HepG2 (cell line): ENCODE measurements at regions not wholly inside any gene's neighbourhood (a gene's known extent, or its start where the extent isn't known, plus 50 kb on each side); places are given as distances from the start of the nearest gene placed in this dataset.

Experiments
- AGO2 ChIP-seq: fragments of 200-400 bp; formaldehyde crosslinking; optimal IDR thresholded peaks from 2 replicates; pipeline ENCODE3; 2017; ENCODE audit warnings: mild to moderate bottlenecking, low read depth, low read length, moderate library complexity
- ARID4A ChIP-seq: sonication (generic); formaldehyde crosslinking; IDR thresholded peaks from 2 replicates; pipeline ENCODE4 v1.5.0; 2020; ENCODE audit warnings: mild to moderate bottlenecking, missing genetic modification reagents, borderline replicate concordance
- CHD2 ChIP-seq: IDR thresholded peaks from 2 replicates; pipeline ENCODE4 v1.6.1; 2011; ENCODE audit warnings: low read depth, low read length, improper control_type of control experiment
- MXD4 ChIP-seq: IDR thresholded peaks from 2 replicates; pipeline ENCODE4 v1.6.1; 2016; ENCODE audit warnings: mild to moderate bottlenecking, missing biosample characterization, missing genetic modification reagents
- NPAS2 ChIP-seq: sonication (generic); formaldehyde crosslinking; IDR thresholded peaks from 2 replicates; pipeline ENCODE4 v1.8.0; 2022; ENCODE audit warnings: mild to moderate bottlenecking, missing genetic modification reagents, borderline replicate concordance
- ZNF318 ChIP-seq: sonication (generic); formaldehyde crosslinking; IDR thresholded peaks from 2 replicates; pipeline ENCODE4 v1.4.0; 2020; ENCODE audit warnings: mild to moderate bottlenecking, missing genetic modification reagents
- ZNF333 ChIP-seq: sonication (generic); formaldehyde crosslinking; IDR thresholded peaks from 2 replicates; pipeline ENCODE4 v1.4.0; 2020; ENCODE audit warnings: mild to moderate bottlenecking, missing genetic modification reagents, borderline replicate concordance
- ZNF510 ChIP-seq: sonication (generic); formaldehyde crosslinking; IDR thresholded peaks from 2 replicates; pipeline ENCODE4 v1.4.0; 2020; ENCODE audit warnings: low read depth, mild to moderate bottlenecking, missing genetic modification reagents
- ZNF597 ChIP-seq: sonication (generic); formaldehyde crosslinking; IDR thresholded peaks from 2 replicates; pipeline ENCODE4 v1.5.0; 2020; ENCODE audit warnings: missing genetic modification reagents
- ZNF784 ChIP-seq: sonication (generic); formaldehyde crosslinking; IDR thresholded peaks from 2 replicates; pipeline ENCODE4 v1.5.1; 2020; ENCODE audit warnings: missing genetic modification reagents, mild to moderate bottlenecking, borderline replicate concordance

GRCh38 chr2:183840061-183840584 is 715.9 kb downstream of the NUP35 start (continued):
- no peak for TF ChIP-seq ARID4A (CRISPR knock-in tag)
- no peak for TF ChIP-seq ZNF333 (CRISPR knock-in tag)
- TF ChIP-seq CHD2, result no peak
- no peak for TF ChIP-seq ZNF784 (CRISPR knock-in tag)
- no peak for TF ChIP-seq AGO2
- no peak for TF ChIP-seq ZNF597
- TF ChIP-seq MXD4 (CRISPR knock-in tag), result no peak
- no peak for TF ChIP-seq ZNF510
- no peak for TF ChIP-seq NPAS2 (CRISPR knock-in tag)
- TF ChIP-seq ZNF318, result no peak
